HG02884 (cell line): ENCODE measurements at regions not wholly inside any gene's neighbourhood (a gene's known extent, or its start where the extent isn't known, plus 50 kb on each side); places are given as distances from the start of the nearest gene placed in this dataset.

Experiments used
- ATAC-seq: cut with Tn5 transposase; IDR thresholded peaks from one replicate; pipeline ENCODE4 v1.9.1; 2021; ENCODE audit warnings: mild to moderate bottlenecking, moderate library complexity; ENCODE audit not compliant: unreplicated experiment

DNA sequence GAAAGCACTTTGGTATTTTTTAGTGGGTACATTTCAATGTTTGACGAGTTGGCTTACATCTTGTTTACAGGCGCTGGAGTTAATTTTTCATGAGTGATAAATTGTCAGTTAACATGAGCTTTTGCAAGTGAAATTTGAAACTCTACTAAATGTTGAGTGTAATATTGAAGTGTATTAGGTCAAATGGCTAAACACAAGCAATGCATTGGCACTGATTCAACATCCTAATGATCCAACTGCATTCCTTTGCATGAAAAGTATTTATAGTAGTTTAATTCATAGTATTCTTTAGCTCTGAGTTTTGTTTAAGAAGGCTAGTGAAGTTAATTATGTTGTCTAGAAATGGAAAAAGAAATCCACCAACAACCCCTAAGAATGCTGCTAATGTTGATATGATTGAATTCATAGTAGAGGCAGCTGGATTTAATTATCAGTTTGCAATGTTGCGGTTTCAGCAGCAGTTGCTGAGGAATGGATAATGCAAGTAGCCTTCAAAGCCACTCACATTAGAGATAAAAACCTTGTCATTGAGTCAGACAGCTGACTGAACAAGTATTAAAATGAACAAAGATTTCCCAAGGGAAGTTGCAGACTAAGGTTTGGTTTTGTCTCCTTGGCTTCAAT is 245.6 kb upstream of the GOLIM4 start:
- ATAC-seq = no peak

DNA sequence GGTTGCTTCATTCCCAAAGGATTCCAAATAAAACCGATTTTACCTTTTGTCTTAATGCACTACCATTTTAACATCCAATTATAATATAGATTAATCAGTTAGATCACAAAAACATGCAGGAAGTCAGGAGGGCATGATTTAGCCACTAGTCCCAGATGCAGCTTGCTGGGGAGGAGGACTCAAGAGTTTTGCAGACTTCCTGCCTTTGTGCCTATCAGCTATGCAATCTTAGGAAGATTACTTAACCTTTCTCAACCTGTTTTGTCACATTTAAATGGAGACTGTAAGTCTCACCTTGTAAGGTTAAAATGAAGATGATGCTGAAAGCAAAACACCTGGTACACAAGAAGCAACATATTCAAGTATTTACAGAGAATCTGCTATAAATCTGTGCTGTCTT is 242.4 kb upstream of the GOLIM4 start:
- ATAC-seq = no peak

DNA sequence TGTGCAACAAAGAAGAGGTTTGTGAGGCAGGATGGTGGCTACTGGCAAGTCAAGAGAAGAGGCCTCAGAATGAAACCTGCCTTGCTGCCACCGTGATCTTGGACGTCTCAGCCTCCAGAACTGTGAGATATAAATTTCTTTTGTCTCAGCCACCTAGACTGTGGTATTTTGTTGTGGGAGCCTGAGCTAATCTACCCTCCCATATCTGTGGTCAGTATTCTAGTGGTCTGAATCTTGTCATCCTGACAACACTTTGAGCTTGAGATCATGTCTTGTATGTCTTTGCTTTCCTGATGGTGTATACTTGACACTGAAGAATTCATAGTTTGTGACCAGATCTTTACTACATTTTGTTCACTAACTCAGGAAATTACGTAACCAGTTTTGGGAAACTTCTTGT is 240.6 kb upstream of the GOLIM4 start:
- ATAC-seq = no peak

DNA sequence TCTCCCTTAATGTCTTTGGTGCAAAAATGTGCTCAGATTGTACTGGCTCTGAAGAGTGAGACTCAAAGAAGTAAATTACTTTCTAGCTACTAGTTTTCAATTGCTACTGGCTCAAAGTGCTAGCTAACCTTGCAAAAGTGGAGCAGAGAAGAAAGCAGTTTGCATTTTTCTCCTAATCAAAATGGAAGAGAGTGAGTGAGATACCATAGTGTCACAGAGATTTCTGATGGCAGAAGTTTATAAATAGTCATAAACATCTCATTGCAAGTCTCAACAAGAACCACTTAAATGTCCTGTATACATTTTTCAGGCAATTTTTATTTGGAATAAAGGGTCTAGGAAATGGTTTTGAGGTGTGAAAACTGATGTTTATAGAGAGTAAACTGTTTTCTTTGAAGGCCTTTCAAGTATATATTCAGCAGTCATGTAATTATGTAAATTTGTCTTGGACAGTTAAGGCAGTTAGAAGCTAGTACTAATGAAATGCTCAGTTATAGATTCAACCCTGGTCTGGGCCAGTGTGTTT is 237.7 kb upstream of the GOLIM4 start:
- no peak for ATAC-seq

DNA sequence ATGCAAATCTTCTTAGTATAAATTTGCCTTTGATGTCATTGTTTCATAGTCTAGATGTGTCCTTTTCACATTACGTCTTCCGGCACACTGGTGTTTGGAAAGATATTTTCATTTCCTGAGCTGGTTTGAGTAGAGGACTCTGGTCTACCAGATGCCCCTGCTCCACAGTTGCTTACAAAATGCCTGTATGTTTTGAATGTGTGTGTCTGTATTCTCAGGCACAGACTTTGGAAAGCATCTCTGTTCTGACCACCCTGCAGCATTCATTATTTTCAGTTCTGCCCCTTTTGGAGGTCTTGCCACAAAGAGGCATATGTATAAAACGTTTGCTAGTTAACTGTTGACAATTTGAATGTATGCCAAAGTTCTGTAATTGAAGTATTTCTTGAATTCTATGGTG is 236.0 kb upstream of the GOLIM4 start:
- no peak for ATAC-seq

DNA sequence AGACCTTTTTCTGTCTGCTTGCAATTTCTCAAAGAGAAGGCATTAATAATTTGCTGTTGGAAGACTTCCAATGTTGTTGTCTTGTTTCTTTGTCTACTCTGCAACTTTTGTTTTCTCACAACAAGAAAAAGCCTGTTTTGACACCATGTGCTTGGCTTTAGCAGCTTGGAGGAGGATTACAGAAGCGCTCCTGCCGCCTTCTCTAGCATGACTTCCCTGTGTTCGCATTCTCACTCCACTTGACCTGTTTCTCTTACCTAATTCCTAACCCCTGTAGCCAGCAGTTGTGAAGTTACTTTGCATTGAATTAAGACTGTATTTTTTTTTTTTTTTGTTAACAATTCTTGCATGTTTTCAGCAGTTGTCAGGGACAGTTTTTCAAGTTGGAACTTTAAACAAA is 235.3 kb upstream of the GOLIM4 start:
- ATAC-seq = no peak

DNA sequence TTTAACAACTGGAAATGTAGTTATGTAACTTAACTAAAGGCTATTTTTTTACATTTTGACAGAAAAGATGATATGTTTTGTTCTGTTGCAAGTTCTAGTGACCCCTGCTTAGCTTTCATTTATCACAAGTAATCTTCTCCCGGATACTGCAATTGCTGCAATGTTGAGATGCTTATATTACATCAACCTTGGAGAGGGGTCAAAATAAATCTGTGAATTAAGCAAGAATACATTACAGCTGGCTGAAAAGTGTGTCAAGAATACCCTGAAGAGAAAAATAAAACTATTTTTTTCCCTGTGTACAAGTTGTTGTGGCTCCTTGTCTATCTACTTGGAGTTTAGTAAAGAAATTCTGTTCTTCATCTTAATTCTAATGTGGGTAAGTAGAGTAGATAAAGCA is 232.1 kb upstream of the GOLIM4 start:
- ATAC-seq = no peak

GRCh38 chr3:168325684-168326083 is 230.0 kb upstream of the GOLIM4 start:
- ATAC-seq = no peak

DNA sequence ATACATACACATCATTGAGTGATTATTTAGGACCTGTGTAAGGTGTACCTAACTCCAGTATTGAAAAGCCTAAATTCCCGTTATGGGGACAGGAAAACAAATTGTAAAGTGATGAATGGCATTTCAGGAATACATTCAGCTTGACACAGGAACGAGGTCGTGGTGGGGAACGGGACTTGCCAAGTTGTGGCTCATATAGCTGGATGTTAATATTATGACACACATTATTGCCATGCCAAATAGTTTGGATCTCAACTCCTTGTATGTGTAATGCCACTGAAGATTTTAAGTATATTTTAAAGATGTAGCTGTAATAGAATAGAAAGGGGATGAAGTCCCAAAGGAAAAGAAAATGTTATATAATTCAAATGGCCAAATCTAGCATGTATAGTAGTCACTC is 227.2 kb upstream of the GOLIM4 start:
- ATAC-seq = no peak

- ATAC-seq = no peak
Observed at GRCh38 chr3:168314166-168314565, 218.4 kb upstream of the GOLIM4 start.

- no peak for ATAC-seq
Observed at GRCh38 chr3:168312984-168313383, 217.3 kb upstream of the GOLIM4 start.

DNA sequence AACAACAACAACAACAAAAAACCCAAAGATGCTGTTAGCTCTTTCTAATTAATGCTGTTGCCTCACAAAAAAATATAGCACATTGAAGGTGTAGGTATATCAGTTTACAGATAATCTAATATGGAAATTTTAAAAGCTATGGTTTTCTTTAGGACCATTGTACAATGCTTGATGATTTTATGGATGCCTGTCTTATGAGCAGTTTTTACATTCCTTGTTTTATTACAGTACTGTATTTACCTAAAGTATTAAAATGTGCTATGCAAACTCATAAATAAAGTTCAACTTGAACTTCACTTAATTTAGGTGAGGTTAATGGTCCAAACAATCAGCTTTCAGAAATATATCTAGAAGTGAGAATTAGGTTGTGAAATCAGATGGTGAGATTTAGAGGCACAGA is 212.2 kb upstream of the GOLIM4 start:
- ATAC-seq = no peak

GRCh38 chr3:168295027-168295426 is 199.3 kb upstream of the GOLIM4 start:
- no peak for ATAC-seq

GRCh38 chr3:168292296-168292695 is 196.6 kb upstream of the GOLIM4 start:
- ATAC-seq = no peak

DNA sequence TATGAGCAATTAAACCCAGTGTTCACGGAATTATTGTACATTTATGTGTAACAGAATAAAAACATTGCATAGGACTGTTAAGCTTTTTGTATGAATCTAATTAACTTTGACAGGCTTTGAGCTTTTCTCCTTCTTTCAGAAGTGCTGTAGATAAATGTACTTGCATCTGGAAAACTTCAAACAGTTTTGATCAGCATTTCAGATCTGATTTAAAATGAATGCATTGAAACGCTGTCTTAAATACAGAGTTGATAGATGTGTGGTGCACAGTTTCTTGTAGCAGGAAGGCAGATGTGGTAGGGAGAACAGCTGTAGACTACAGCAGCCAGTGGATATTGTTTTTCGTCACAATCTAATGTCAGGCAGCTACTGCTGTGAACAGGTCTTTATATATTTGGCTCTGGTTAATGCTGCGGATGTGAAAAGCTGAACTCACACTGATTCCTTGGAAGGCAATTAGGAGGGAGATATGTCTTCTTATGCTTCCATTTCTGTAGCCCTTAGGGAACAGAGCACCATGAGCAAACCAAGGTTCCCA is 193.8 kb upstream of the GOLIM4 start:
- ATAC-seq = no peak

GRCh38 chr3:168288511-168289401 is 193.0 kb upstream of the GOLIM4 start:
- no peak for ATAC-seq

- ATAC-seq = peak; percentile 70
Observed at GRCh38 chr3:168285506-168285905, 189.8 kb upstream of the GOLIM4 start.

- ATAC-seq = no peak
Observed at GRCh38 chr3:168284728-168285127, 189.0 kb upstream of the GOLIM4 start.

- no peak for ATAC-seq
Observed at GRCh38 chr3:168275662-168276061, 179.9 kb upstream of the GOLIM4 start.

- peak; percentile 85 for ATAC-seq
Observed at GRCh38 chr3:168273917-168274316, 178.2 kb upstream of the GOLIM4 start.

DNA sequence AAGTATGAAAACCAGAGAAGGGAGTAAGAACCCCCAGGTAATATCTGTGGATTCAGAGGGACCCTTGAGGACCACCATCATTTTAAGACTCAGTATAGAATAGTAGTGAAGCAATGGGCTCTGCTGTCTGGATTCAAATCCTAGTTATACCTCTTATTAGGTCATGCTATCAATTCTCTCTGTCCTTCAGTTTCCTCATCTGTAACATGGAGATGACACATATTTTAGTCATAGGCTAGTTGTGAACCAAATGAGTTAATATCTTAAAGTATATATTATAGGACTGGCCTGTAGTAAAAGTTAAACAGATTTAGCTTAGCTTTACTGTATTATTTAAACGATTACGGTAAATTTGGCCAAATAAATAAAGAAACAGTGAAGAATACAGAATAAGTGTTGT is 177.3 kb upstream of the GOLIM4 start:
- no peak for ATAC-seq
